Nephron progenitor cell (in vitro differentiated cells): ENCODE measurements at regions not wholly inside any gene's neighbourhood (a gene's known extent, or its start where the extent isn't known, plus 50 kb on each side); places are given as distances from the start of the nearest gene placed in this dataset.
"Not testable (repeated sequence)": the region's sequence is repeated elsewhere in the genome, so short reads cannot be mapped to it uniquely, and the experiment has no call there.

Source experiments
- DNase-seq: peaks from one replicate; pipeline ENCODE4 v3.0.0; 2021
- H3K27ac Mint-ChIP-seq: 2 replicates; pipeline ENCODE4 v1.8.0; 2021; ENCODE audit warnings: mild to moderate bottlenecking, moderate library complexity, mixed read lengths
- H3K27me3 Mint-ChIP-seq: 2 replicates; pipeline ENCODE4 v1.8.0; 2021; ENCODE audit warnings: mild to moderate bottlenecking, low read depth, mixed read lengths; ENCODE audit not compliant: poor library complexity
- H3K36me3 Mint-ChIP-seq: 2 replicates; pipeline ENCODE4 v1.8.0; 2021; ENCODE audit warnings: low read depth, mixed read lengths
- H3K4me1 Mint-ChIP-seq: 2 replicates; pipeline ENCODE4 v1.8.0; 2021; ENCODE audit warnings: mixed read lengths
- H3K4me3 Mint-ChIP-seq: 2 replicates; pipeline ENCODE4 v1.8.0; 2021; ENCODE audit warnings: mild to moderate bottlenecking, moderate library complexity, mixed read lengths
- H3K9me3 Mint-ChIP-seq: 2 replicates; pipeline ENCODE4 v1.8.0; 2021; ENCODE audit warnings: mild to moderate bottlenecking, moderate library complexity, mixed read lengths
- CTCF ChIP-seq: fragments of 200-600 bp; sonication (generic); IDR thresholded peaks from 2 replicates; pipeline ENCODE4 v1.5.0; 2021; ENCODE audit warnings: antibody characterized with exemption

DNA sequence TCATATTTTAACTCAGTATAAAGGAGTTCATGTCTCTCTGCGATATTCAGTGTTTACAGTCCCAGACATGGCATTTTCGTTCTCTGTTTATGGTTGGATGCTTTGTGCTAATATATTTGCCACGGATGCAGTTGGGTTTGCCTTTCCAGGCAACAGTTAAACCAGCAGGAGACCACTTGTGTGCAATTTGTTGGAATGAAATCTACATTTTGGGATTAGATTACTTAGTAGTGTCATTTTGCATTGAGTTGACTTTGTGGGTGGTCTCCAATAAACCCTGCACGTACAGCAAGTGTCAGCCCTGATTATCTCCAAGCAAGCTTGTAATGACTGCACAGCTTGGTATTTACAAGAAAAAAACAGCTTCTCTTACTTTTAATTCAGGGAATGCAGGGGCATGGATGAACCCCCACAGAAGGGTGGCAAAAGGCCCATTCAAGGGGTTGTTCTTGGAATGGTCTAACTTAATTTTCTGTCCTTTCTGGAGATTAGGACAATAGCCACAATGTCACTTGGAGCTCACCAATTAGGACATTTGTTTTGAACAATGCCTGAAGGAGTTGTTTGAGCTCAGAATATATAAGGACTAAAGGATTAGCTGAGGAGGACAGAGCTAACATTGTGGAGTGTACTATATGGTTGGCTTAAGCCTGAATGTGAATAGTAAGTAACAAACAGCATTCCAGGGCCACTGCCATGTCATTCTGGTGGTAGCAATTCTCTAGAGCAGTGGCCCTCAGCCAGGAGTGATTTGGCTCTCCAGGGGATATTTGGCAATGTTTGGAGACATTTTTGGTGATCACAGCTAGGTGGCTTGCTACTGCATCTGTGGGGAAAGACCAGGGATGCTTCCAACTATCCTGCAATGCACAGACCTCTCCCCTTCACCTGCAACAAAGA lies 121.5 kb downstream of the SLC4A3 start:
- DNase-seq = no peak
- H3K4me3 Mint-ChIP-seq = no peak overlapping the region
- H3K9me3 Mint-ChIP-seq = peaks cover 32% of the 10 kb centered on the region
- peaks cover 4% of the 10 kb centered on the region for H3K27me3 Mint-ChIP-seq
- no peaks in the 10 kb centered on the region for H3K4me1 Mint-ChIP-seq
- no peak for TF ChIP-seq CTCF
- H3K27ac Mint-ChIP-seq = no peak overlapping the region
- peaks cover 6% of the 10 kb centered on the region for H3K36me3 Mint-ChIP-seq

GRCh38 chr2:219751121-219751520 lies 123.7 kb downstream of the SLC4A3 start:
- peaks cover 48% of the 10 kb centered on the region for H3K9me3 Mint-ChIP-seq
- H3K36me3 Mint-ChIP-seq, DNase-seq, H3K4me3 Mint-ChIP-seq, H3K4me1 Mint-ChIP-seq, H3K27ac Mint-ChIP-seq, H3K27me3 Mint-ChIP-seq: not testable (repeated sequence)

GRCh38 chr2:219752726-219753125 lies 125.3 kb downstream of the SLC4A3 start:
- no peak for TF ChIP-seq CTCF

DNA sequence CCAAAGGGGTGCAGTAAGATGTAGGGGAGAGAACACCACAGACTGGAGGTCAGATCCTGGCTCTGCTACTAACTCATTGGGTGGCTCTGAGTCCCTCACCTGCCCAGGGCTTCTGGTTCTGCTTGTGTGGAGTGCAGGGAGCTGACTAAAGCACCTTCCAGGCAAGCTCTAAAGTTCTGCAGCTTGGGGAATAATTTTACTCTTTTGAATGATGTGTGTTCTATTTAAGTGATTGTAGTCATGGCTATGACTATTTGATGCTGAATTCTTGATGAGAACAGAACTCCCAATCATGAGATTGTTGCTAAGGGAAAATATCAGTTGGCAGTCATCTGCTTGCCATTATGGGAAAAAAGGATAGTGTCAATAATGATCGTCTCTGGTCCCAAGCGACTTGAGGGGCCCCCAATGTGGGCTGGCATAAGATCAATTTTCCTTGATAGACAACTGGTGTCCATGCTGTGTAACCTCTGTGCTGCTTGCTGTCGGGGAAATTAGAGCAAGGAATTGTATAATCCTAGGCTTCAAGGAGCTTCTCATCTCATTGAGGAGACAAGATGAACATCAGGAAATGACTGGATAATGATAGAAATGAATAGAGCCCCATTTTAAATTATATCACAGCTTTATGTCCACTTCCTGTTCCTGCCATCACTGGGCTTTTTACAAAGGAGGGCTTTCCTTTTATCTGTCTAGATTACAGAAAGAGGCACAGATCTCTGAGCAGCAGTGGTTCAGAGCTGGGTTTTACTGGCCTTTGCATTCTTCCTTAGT lies 131.7 kb downstream of the SLC4A3 start:
- Mint-ChIP-seq H3K4me1 (no peaks in the 10 kb centered on the region), H3K4me3 (no peak overlapping the region), H3K9me3 (peaks cover 23% of the 10 kb centered on the region), H3K36me3 (no peaks in the 10 kb centered on the region), H3K27me3 (peaks cover 13% of the 10 kb centered on the region), H3K27ac (no peak overlapping the region)
- DNase-seq = no peak
- TF ChIP-seq CTCF = no peak

More at GRCh38 chr2:219752726-219753125, 125.3 kb downstream of the SLC4A3 start:
- Mint-ChIP-seq H3K27ac (no peak overlapping the region), H3K9me3 (peaks cover 54% of the 10 kb centered on the region), H3K36me3 (peaks cover 6% of the 10 kb centered on the region), H3K4me1 (no peaks in the 10 kb centered on the region), H3K4me3 (no peak overlapping the region), H3K27me3 (peaks cover 9% of the 10 kb centered on the region)
- no peak for DNase-seq

DNA sequence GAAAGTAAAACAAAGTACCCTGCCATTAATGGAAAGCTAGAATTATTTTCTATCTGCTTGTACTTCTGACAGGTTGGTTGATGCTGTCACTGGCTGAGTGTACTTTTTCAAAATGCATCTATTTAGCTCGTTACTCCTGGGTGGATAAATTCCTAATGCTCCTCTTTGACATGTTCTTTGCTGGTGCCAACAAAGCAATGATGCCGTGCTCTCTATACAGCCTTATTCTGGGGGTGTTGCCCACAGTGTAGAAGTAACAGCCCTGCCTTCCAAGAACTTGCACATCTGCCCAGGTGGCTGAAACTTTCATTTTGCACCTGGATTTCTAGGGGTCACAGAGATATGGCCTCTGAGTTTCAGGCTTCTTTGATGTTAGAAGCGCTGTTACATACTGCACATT lies 132.4 kb downstream of the SLC4A3 start:
- no peak for TF ChIP-seq CTCF
- Mint-ChIP-seq H3K36me3 (no peaks in the 10 kb centered on the region), H3K4me3 (no peak overlapping the region), H3K27ac (no peak overlapping the region), H3K27me3 (peaks cover 17% of the 10 kb centered on the region), H3K4me1 (peaks cover 4% of the 10 kb centered on the region), H3K9me3 (peaks cover 23% of the 10 kb centered on the region)
- DNase-seq = no peak

GRCh38 chr2:219765231-219765911 lies 137.9 kb downstream of the SLC4A3 start:
- Mint-ChIP-seq H3K4me3 (no peak overlapping the region), H3K9me3 (peaks cover 11% of the 10 kb centered on the region), H3K27ac (no peak overlapping the region), H3K36me3 (no peaks in the 10 kb centered on the region), H3K27me3 (peaks cover 8% of the 10 kb centered on the region), H3K4me1 (peaks cover 41% of the 10 kb centered on the region)
- DNase-seq = no peak
- no peak for TF ChIP-seq CTCF
